Right ventricle myocardium inferior (tissue), 1 donor: ENCODE measurements at regions not wholly inside any gene's neighbourhood (a gene's known extent, or its start where the extent isn't known, plus 50 kb on each side); places are given as distances from the start of the nearest gene placed in this dataset.
"Not testable (repeated sequence)": the region's sequence is repeated elsewhere in the genome, so short reads cannot be mapped to it uniquely, and the experiment has no call there.

ENCODE experiments used
- ATAC-seq: fragments of 200-7000 bp; cut with Tn5 transposase; one replicate; pipeline ENCODE4 v1.9.1; 2020; ENCODE audit warnings: mild to moderate bottlenecking, moderate library complexity
- DNase-seq: peaks from one replicate; pipeline ENCODE4 v3.0.0; 2021; ENCODE audit errors: missing footprints
- intact Hi-C: fragments of 100-400 bp; cut with DNase I; formaldehyde crosslinking; loops from one replicate; pipeline ENCODE4 v1.11.0; 2022
- donor health status: DM: no; HTN: yes; CAD: no; lungs with severe emphysema.

DNA sequence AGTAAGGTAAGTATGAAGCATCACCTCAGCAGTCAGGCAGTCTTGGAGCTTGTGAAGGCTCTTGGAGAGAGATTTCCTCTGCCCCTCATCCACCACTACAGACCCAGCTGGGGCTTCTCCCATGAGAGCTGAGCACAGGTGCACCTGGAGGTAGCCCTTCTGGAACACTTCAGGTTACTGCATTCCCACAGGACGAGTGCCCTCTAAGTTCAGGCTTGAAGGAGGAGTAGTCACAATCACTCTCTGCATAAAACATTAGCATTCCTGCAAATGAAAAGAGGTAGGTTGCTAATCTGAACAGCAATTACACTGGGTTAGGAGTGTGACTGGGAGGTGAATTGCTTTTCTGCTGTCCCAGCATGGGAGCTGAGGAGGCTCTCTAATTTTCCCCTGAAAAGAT, 308.8 kb downstream of the TEX13C start:
- intact Hi-C loops, result no loop called here
- ATAC-seq (no peak), DNase-seq (no peak)

DNA sequence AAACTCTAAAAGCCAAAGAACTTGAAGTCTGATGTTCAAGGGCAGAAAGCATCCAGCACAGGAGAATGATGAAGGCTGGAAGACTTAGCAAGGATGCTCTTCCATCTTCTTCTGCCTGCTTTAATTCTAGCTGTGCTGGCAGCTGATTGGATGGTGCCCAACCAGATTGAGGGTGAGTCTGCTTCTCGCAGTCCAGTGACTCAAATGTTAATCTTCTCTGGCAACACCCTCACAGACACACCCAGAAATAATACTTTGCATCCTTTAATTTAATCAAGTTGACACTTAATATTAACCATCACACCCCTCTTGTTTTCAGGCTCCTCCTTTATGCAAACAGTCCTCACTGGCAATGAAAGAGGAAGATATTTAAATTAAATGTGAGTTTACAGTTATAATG, 321.7 kb downstream of the TEX13C start:
- ATAC-seq (no peak), DNase-seq (no peak)
- intact Hi-C loops, result no loop called here

DNA sequence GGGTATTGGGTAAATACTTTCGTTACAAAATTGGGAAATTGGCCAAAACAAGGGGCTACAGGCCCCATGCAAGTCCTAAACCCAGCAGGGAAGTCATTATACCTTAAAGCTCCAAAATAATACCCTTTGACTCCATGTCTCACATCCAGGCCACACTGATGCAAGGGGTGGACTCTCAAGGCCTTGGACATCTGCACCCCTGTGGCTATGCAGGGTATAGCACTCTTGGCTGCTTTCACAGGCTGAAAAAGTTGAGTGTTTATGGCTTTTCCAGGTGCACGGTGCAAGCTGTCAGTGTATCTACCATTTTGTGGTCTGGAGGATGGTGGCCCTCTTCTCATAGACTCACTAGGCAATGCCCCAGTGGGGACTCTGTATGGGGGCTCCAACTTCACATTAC, 326.5 kb downstream of the TEX13C start:
- intact Hi-C loops, result no loop called here
- no peak for ATAC-seq

DNA sequence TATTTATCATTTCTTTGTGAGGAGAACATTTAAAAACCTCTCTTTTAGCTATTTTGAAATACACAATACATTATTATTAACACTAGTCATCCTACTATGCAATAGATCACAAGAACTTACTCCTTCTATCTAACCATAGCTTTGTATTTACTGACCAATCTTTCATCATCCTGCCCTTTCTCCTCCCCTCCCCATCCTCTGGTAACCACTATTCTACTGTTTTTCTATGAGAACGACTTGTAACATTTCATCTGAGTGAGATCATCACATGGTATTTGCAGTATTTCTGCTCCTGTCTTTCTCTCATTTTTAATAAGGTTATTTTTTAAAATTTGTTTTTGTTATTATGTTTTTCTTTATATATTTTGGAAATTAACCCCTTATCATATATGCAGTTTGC, 331.8 kb downstream of the TEX13C start:
- ATAC-seq, result no peak
- intact Hi-C loops, result no loop called here
- no peak for DNase-seq

More for the DNA sequence above, 326.5 kb downstream of the TEX13C start:
- no peak for DNase-seq

DNA sequence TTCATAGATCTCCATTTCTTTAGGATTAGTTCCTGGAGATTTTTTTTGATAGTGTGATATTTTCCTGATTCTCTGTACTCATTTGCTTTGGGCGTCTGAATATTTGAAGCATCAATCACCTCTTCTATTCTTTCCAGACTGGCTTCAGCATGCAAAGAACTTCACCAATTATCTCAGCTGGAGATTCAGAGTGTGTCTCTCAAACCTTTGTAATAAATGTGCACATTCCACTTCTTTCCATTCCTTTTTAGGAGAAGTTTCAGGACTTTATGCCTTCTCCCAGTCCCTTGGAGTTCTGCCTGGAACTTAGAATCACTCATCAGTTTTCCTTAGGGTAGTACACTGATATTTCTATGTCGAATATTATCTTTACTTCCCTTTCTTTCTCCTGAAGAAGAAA, 334.8 kb downstream of the TEX13C start:
- ATAC-seq (no peak), DNase-seq (no peak)
- intact Hi-C loops, result no loop called here

DNA sequence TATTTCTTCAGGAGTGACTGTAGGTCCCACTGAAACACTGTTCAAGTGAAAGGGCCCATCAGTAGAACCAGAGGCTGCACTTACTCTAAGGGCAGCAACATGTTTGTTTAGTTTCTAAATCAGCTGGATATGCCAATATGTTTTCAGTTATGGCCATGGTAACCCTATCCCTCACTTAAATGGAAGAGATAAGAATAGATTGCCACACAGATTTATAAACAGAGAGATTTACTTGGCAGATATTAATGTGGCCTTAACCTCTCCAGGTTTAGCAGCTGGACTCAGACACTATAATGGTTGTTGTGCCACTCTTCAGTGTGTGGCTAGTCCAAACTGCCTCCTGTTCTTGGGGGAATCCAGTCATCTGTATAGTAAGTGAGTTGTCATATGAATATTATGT, 354.1 kb downstream of the TEX13C start:
- ATAC-seq (no peak), DNase-seq (no peak)

DNA sequence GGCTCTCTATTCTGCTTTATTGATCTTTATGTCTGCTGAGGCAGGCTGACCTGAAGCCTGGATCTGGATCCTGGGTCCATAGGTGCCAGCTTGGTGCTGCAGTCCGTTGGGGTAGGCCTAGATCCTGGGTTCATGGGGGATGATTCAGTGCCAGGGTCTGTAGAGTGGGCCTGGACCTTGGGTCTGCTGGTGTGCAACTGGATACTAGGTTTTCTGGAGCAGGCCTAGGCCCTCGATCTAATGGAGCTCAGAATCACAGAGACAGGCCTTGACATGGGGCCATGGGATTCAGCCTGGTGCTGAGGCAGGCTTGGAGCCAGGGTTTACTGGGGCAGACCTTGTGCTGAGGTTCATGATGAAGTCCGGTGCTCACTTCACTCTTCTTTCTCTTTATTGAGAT, 358.6 kb downstream of the TEX13C start:
- ATAC-seq (no peak), DNase-seq (no peak)
- intact Hi-C loops, result no loop called here

More for the DNA sequence above, 354.1 kb downstream of the TEX13C start:
- intact Hi-C loops, result no loop called here

DNA sequence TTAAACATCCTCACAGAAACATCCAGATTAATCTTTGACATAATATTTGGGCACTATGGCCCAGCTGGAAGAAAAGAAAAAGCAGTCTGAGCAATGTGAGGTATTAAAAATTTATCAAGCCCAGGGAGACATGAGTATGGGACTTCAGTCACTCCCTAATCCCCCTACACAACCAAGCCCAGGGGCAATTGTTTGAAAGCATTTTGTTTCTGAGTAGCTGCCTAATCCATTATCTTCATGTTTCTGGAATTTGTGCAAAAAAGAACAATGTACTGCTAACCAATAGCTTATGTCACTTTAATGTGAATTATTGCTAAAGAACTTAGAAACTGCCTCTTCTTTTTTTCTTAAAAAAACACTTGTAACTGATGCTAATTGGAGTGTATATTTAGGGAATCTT, 360.7 kb downstream of the TEX13C start:
- intact Hi-C loops, result no loop called here
- DNase-seq (no peak), ATAC-seq (no peak)

DNA sequence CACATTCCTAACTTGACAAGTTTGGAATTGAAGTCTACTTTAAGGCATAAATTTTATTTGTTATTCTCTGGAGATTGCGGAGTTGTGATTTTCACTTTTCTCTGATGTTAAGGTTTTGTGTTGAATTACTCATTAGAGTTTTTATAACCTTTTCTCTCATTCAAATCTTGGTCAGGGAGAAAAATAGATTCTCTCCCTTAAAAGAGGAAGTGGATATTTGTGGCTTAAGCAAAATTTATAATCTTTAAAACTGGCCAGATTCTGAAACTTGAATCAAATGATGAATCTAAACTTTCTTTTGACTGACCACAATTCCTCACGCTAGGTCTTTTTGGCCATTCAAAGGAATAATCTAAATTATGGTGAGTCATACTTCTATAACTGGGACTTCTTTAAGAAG, 361.4 kb downstream of the TEX13C start:
- DNase-seq (no peak), ATAC-seq (no peak)
- intact Hi-C loops, result no loop called here

DNA sequence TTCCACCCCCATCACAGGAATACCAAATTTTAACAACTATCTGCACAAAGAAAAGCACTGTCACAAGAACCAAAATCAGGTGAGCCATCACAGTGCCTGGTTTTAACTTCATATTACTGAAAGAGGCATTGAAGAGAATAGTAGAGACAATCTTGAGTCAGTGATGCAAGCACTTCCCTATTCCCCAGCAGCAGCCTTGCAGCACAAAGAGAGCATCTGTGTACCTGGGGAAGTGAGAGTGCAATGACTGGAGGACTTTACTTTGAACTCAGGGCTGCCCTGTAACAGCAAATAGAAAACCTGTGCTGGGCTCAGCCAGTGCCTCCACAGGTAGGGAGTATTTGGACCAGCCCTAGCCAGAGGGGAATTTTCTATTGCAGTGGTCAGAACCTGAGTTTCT, 361.8 kb downstream of the TEX13C start:
- intact Hi-C loops, result no loop called here
- no peak for ATAC-seq

DNA sequence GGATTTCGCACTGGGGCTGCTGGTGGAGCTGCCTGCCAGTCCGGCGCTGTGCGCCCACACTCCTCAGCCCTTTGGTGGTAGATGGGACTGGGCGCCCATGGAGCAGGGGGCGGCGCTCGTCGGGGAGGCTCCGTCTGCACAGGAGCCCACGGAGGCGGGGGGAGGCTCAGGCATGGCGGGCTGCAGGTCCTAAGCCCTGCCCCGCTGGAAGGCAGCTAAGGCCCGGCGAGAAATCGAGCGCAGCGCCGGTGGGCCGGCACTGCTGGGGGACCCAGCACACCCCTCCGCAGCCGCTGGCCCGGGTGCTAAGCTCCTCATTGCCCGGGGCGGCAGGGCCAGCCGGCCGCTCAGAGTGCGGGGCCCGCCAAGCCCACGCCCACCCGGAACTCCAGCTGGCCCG, 370.9 kb downstream of the TEX13C start:
- intact Hi-C loops, ATAC-seq, DNase-seq: not testable (repeated sequence)

More for the DNA sequence above, 361.8 kb downstream of the TEX13C start:
- no peak for DNase-seq

DNA sequence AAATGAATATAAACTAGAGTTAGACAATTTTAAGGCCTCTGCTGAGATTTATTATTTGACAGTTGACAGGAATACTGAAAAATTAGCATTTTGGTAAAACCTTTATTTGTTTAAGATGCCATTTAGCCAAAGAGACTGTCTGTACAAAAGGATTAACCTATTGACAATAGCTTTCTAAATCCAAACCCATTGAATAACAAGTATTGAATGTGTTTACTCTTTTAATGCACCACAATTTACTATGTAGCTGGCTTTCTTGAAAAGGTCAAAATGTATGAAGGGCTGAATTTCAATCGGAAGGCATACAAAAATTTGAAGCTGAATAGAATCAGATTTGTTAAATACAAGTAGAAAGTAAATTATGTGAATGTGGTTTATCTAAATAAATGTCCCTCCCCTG, 374.5 kb downstream of the TEX13C start:
- no peak for DNase-seq
- no peak for ATAC-seq
- intact Hi-C loops, result no loop called here

DNA sequence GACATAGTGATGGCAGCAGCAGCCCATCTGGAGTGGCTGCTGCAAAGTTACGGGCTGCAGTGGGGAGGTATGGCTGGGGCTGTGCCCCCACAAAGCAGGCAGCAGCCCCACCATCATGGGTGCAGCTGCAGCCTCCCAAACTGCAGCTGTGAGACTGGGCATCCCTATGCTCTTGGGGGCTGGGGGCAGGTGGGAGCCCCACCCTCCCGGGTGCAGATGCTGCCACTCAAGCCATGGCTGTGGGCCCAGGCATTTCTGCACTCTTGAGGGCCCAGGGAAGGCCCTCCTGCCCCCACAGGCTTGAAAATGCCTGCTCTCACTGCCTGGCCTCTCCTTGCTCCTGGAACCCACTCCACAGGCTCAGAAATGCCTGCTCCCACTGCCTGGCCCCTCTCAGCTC, 389.4 kb downstream of the TEX13C start:
- intact Hi-C loops, result no loop called here
- ATAC-seq, result no peak

DNA sequence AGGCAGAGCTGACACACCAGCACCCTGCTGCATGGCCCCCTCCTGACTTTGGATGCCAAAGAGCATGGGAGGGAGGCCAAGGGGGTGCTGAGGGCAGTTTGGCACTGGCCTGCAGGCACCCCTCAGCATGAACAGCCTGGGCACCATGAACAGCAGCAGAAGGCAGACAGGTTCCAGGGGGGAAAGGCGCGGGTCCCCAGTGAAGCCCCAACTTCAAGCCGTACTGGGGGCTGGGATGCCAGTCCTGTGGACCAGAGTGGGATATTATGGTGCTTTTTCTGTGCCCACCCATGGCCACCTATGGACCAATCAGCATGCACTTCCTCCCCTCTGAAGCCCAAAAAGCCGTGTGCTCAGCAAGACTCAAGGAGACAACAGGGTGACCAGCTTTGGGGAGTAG, 389.9 kb downstream of the TEX13C start:
- DNase-seq (no peak), ATAC-seq (no peak)
- intact Hi-C loops, result no loop called here

More for the DNA sequence above, 389.4 kb downstream of the TEX13C start:
- no peak for DNase-seq

DNA sequence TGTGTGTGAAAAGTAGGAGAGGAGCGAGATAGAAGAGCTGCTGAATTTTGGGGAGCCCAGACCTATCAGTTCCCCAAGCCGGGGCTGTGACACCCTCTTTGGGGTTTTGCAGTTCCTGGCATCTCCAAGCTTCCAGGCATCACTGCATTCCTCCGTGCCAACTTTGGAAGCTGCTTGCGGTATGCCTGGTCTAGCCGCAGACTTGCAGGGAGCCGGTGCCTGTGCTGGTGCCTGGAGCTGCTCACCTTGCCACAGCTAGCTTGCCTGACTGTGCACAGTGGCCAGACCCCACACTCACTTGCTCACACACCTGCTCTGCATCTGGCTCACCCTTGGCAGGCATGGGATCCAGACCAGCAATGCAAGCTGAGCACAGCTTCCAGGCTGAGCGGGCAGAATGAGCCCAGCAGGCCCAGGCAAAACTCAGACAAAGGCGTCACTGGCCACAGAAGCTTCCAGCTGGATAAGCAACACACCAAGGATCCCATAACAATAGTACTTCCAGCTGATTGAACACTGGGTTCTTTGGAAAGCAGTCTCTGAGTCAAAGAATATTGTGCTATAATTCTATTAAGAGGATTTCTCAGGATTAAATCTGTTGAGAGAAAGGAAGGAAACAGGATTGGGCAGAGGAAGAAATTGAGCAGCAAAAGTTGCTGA, 390.9 kb downstream of the TEX13C start:
- DNase-seq, result no peak
- no peak for ATAC-seq
- intact Hi-C loops, result no loop called here

DNA sequence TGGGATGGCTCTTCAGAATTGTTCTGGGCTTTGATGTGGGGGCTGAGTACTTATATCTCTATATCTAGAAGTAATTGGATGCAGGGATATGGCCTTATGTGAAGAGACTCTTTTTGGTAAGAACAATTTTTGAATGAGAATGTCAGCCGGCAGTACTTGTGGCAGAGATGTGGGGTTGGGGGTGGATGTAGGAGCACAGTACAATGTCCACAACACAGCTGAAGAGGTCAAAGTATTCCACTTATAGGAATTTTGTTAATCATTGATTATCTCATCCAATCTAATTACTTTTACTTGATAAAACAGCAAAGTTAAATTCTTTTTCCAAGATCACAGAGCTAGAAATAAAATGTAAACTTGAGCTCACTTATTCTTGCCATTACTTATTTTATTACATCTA, 391.4 kb downstream of the TEX13C start:
- DNase-seq, result no peak
- intact Hi-C loops, result no loop called here
- no peak for ATAC-seq

DNA sequence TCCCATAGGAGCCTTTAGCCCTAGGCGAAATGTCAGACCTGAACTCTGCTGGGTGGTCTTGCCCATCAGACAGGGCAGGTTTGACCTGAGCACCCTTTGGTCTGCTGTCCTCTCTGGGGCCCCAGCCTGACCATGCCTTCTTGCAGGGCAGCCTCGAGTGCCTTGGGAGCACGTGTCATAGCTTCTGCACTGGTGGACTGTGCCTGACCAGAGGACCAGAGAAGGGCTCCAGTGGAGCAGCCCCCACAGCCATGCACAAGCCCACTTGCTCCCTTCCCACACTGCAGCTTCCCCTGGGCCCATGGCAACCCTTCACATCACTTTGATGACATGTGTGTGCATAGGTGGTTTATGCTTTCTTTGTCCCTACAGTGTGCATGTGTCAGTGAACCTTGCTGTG, 394.0 kb downstream of the TEX13C start:
- no peak for ATAC-seq

DNA sequence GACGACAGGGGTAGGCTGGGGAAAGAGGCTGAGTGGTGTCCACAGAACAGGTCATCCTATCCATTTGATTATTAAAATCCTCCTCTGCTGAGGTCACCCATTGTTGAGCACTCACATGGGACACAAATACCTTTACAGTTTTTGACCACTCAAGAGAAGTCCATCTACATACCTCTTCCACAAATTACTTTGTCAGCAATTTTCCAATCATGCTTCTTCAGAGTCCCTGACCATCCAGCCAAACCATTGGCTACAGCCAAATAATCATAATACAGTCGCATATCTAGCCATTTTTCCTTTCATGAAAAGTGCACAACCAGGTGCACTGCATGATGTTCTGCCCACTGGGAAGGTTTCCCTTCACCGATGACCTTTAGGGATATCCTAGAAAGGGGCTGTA, 407.4 kb downstream of the TEX13C start:
- intact Hi-C loops, result no loop called here
- DNase-seq, result no peak
- ATAC-seq, result no peak

More for the DNA sequence above, 394.0 kb downstream of the TEX13C start:
- intact Hi-C loops, result no loop called here
- no peak for DNase-seq

DNA sequence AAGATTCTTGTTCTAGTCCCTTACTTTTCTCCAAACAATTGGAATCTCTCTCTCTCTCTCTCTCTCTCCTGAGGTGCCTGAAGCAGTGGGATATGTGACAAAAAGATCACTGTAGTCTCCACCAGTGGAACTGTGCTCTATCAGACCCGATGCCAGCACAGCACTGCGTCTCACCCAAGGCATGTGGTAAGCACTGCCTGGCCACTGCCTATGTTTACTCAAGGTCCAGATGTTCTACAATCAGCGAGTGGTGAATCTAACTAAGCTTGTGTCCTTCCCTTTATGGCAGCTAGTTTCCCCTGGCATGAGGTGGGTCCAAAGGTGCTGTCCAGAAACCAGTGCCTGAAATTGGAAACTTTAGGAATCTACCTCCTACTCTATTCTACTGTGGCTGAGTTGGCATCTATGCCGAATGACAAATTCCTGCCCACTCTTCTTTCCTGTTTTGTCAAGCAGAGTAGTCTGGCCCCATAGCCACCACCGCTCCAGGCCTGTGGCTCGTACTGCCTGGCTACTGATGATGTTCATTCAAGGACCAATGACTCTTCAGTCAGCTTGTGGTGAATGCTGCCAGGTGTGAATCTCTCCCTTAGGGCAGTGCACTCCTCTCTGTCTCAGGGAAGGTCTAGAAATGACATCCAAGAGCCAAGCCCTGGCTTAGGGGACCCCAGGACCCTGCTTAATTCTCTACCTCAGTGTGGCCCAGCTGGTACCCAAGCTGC, 416.5 kb downstream of the TEX13C start:
- intact Hi-C loops, result no loop called here
- ATAC-seq (no peak), DNase-seq (no peak)

DNA sequence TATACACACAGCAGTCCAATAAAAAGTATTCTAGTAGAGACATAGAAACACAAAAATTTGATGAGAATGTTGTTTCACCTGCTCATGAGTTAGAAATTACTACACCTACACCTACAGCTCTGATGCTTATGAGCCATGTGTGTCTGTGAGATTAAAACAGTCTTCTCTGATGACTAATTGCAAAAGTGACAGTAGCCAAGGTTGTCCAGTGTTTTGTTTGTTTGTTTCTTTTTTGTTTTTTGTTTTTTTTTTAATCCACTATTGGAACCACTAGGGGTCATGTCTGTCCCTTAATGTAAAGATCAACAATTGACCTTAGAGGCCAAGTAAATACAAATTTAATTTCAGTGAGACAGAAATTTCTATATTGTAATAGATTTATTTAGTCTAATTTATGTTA, 423.1 kb downstream of the TEX13C start:
- intact Hi-C loops, result no loop called here
- ATAC-seq, result no peak
- no peak for DNase-seq

DNA sequence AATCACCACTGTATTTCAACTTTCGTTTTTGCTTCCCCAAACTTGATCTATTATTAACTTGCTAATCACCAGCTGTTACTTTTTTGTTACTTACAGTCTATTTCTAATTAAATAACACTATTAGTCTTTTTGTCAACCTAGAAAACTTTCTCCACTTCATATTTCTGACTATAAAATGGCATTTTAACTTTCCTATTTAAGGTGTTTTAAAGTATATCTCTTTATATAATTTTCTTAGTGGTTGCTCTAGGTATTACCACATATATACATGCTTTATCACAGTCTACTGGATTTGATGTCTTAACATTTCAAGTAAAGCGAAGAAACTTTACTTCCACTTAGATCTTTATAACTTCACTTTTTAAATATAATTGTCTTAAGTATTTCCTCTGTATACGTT, 421.2 kb downstream of the DCAF12L2 start:
- ATAC-seq (no peak), DNase-seq (no peak)
- intact Hi-C loops, result no loop called here
